ENCODE measurements at regions not wholly inside any gene's neighbourhood (a gene's known extent, or its start where the extent isn't known, plus 50 kb on each side); places are given as distances from the start of the nearest gene placed in this dataset.

DNA sequence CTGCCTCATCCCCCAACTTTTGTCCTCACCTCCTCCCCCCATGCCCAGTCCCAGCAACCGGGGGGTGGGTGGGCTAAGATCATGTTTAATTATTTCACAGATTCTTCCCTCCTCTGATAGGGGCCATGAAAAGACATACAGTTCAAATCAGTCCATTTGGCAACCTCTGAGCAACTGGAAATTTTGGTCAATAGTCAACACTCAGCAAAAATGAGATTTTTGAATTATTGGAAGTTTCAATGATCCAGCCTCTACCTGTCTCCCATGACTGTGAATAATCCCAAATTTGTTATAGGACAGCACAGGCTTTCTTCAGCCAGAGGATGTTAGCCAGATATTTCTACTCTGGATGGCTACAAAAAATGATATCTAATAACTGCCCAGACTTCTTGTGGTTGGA is 549.9 kb downstream of the TNS1 start:
- TF ChIP-seq, protein P1, sequence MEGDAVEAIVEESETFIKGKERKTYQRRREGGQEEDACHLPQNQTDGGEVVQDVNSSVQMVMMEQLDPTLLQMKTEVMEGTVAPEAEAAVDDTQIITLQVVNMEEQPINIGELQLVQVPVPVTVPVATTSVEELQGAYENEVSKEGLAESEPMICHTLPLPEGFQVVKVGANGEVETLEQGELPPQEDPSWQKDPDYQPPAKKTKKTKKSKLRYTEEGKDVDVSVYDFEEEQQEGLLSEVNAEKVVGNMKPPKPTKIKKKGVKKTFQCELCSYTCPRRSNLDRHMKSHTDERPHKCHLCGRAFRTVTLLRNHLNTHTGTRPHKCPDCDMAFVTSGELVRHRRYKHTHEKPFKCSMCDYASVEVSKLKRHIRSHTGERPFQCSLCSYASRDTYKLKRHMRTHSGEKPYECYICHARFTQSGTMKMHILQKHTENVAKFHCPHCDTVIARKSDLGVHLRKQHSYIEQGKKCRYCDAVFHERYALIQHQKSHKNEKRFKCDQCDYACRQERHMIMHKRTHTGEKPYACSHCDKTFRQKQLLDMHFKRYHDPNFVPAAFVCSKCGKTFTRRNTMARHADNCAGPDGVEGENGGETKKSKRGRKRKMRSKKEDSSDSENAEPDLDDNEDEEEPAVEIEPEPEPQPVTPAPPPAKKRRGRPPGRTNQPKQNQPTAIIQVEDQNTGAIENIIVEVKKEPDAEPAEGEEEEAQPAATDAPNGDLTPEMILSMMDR (IDR thresholded peaks at IDR 0.05; ENCODE audit: insufficient read depth, low read length, poor library complexity, severe bottlenecking): no peak
- TF ChIP-seq EZH2phosphoT487 (conservative IDR thresholded peaks at IDR 0.05; ENCODE audit: low read length): no peak
- no peak overlapping the region for H3K4me3 ChIP-seq (ENCODE audit: insufficient read depth, low read length, poor library complexity, severe bottlenecking)
- H3K36me3 ChIP-seq (ENCODE audit: low read length): no peaks in the 10 kb centered on the region
- no peak overlapping the region for H3K4me2 ChIP-seq (ENCODE audit: low read depth, low read length, poor library complexity, severe bottlenecking)
- H2AFZ ChIP-seq (ENCODE audit: low read depth, low read length, severe bottlenecking): no peak overlapping the region
- H3K27me3 ChIP-seq (ENCODE audit: low read length): no peaks in the 10 kb centered on the region
- H3K9me2 ChIP-seq (replicated peaks; ENCODE audit: insufficient read depth, low read length): no peaks in the 10 kb centered on the region
- no peaks in the 10 kb centered on the region for H3K79me2 ChIP-seq (ENCODE audit: insufficient read depth, low read length)
- no peak overlapping the region for H3K27ac ChIP-seq (ENCODE audit: low read depth, low read length)
- H3F3A ChIP-seq (ENCODE audit: insufficient read depth): no peaks in the 10 kb centered on the region
- H4K20me1 ChIP-seq (ENCODE audit: low read depth, low read length): no peaks in the 10 kb centered on the region
- no peaks in the 10 kb centered on the region for H3K9me3 ChIP-seq (ENCODE audit: insufficient read depth, low read length)
- H3K9ac ChIP-seq (ENCODE audit: low read length): no peak overlapping the region

- no peak overlapping the region for H3K27ac ChIP-seq (ENCODE audit: low read depth, low read length)
- no peak overlapping the region for H3K4me3 ChIP-seq (ENCODE audit: insufficient read depth, low read length, poor library complexity, severe bottlenecking)
Measured at GRCh38 chr2:217451666-217452065, 551.1 kb downstream of the TNS1 start.

DNA sequence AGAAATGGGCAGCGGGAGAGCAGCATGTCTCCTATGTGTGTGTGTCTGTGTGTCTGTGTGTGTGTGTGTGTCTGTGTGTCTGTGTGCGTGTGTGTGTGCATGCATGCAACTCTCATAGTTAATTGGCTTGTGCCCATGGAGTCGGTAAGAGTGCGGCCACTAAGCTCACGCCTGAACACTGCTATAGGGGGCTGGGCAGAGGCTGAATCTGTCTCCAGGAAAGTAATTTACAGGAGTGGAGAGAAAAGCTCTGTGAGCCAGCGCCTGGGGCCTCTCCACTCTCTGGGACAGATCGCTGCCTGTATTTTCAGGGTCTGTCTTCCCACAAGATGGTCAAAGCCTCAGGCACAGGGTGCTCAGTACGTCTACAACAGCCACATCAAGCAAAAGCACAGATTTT is 553.4 kb downstream of the TNS1 start:
- Histone ChIP-seq H2AFZ (ENCODE audit: low read depth, low read length, severe bottlenecking) (no peak overlapping the region), H3K9me2 (replicated peaks; ENCODE audit: insufficient read depth, low read length) (0 out of 2 replicates have a peak, but pooled peaks cover 4% of the 10 kb centered on the region), H3K36me3 (ENCODE audit: low read length) (no peaks in the 10 kb centered on the region), H3K4me2 (ENCODE audit: low read depth, low read length, poor library complexity, severe bottlenecking) (no peak overlapping the region), H3K79me2 (ENCODE audit: insufficient read depth, low read length) (no peaks in the 10 kb centered on the region), H3K9me3 (ENCODE audit: insufficient read depth, low read length) (no peaks in the 10 kb centered on the region), H3K27ac (ENCODE audit: low read depth, low read length) (no peak overlapping the region), H4K20me1 (ENCODE audit: low read depth, low read length) (no peaks in the 10 kb centered on the region), H3K27me3 (ENCODE audit: low read length) (no peaks in the 10 kb centered on the region), H3K4me3 (ENCODE audit: insufficient read depth, low read length, poor library complexity, severe bottlenecking) (no peak overlapping the region), H3K9ac (ENCODE audit: low read length) (no peak overlapping the region), H3F3A (ENCODE audit: insufficient read depth) (no peaks in the 10 kb centered on the region)
- TF ChIP-seq, protein P1 (IDR thresholded peaks at IDR 0.05; ENCODE audit: insufficient read depth, low read length, poor library complexity, severe bottlenecking): no peak
- TF ChIP-seq EZH2phosphoT487 (conservative IDR thresholded peaks at IDR 0.05; ENCODE audit: low read length): no peak

More at GRCh38 chr2:217451666-217452065, 551.1 kb downstream of the TNS1 start:
- Histone ChIP-seq H4K20me1 (ENCODE audit: low read depth, low read length) (no peaks in the 10 kb centered on the region), H3K9me3 (ENCODE audit: insufficient read depth, low read length) (no peaks in the 10 kb centered on the region), H3K9me2 (replicated peaks; ENCODE audit: insufficient read depth, low read length) (no peaks in the 10 kb centered on the region), H3K9ac (ENCODE audit: low read length) (no peak overlapping the region), H3F3A (ENCODE audit: insufficient read depth) (no peaks in the 10 kb centered on the region), H3K79me2 (ENCODE audit: insufficient read depth, low read length) (no peaks in the 10 kb centered on the region), H3K27me3 (ENCODE audit: low read length) (no peaks in the 10 kb centered on the region), H2AFZ (ENCODE audit: low read depth, low read length, severe bottlenecking) (no peak overlapping the region), H3K36me3 (ENCODE audit: low read length) (no peaks in the 10 kb centered on the region), H3K4me2 (ENCODE audit: low read depth, low read length, poor library complexity, severe bottlenecking) (no peak overlapping the region)
- TF ChIP-seq, protein P1 (IDR thresholded peaks at IDR 0.05; ENCODE audit: insufficient read depth, low read length, poor library complexity, severe bottlenecking): no peak
- no peak for TF ChIP-seq EZH2phosphoT487 (conservative IDR thresholded peaks at IDR 0.05; ENCODE audit: low read length)

All from SU-DHL-6 (cell line).